ENCODE measurements at regions not wholly inside any gene's neighbourhood (a gene's known extent, or its start where the extent isn't known, plus 50 kb on each side); places are given as distances from the start of the nearest gene placed in this dataset.

GRCh38 chr15:36527235-36528162 lies 51.9 kb upstream of the CDIN1 start:
- DNase-seq, result no peak
- Histone ChIP-seq H3K9me3 (ENCODE audit: control extremely low read depth in 1 of 5, control insufficient read depth in 4 of 5, insufficient read depth in 2 of 5, low read depth in 1 of 5, low read length in 4 of 5) (no peaks in the 10 kb centered on the region), H3K36me3 (ENCODE audit: control insufficient read depth in 4 of 4, insufficient read depth in 4 of 4, low read length in 3 of 4) (no peaks in the 10 kb centered on the region), H3K27ac (ENCODE audit: insufficient read depth in 1 of 2, low read depth in 1 of 2, low read length in 2 of 2, poor library complexity in 1 of 2, severe bottlenecking in 2 of 2) (no peak overlapping the region), H3K4me1 (ENCODE audit: control extremely low read depth in 1 of 4, control insufficient read depth in 4 of 4, insufficient read depth in 4 of 4, low read length in 3 of 4) (no peaks in the 10 kb centered on the region), H3K27me3 (replicated peaks in 2 of 5; ENCODE audit: control insufficient read depth in 4 of 5, insufficient read depth in 5 of 5, low read length in 4 of 5) (peaks cover 0 to 8% (median 3%) of the 10 kb centered on the region in 5 experiments), H3K4me3 (ENCODE audit: control insufficient read depth in 1 of 7, extremely low read depth in 1 of 7, insufficient read depth in 4 of 7, low read depth in 2 of 7, low read length in 6 of 7) (no peak overlapping the region)
- WGBS (ENCODE audit: insufficient coverage), result 64% methylated on average over 5 of the region's 9 CpGs
- ChIA-PET CTCF (interaction anchor here (0.6 kb wide), 1 partner anchor 14 kb away, joined by 3 read pairs; no protein-coding TSS in a partner anchor), POLR2A (no interaction called here)

GRCh38 chr15:36529296-36530011 lies 50.0 kb upstream of the CDIN1 start:
- no peak for DNase-seq
- POLR2A ChIA-PET, result no interaction called here
- Histone ChIP-seq H3K27ac (ENCODE audit: insufficient read depth in 1 of 2, low read depth in 1 of 2, low read length in 2 of 2, poor library complexity in 1 of 2, severe bottlenecking in 2 of 2) (no peak overlapping the region), H3K9me3 (ENCODE audit: control extremely low read depth in 1 of 5, control insufficient read depth in 4 of 5, insufficient read depth in 2 of 5, low read depth in 1 of 5, low read length in 4 of 5) (no peaks in the 10 kb centered on the region), H3K4me1 (ENCODE audit: control extremely low read depth in 1 of 4, control insufficient read depth in 4 of 4, insufficient read depth in 4 of 4, low read length in 3 of 4) (no peaks in the 10 kb centered on the region), H3K36me3 (ENCODE audit: control insufficient read depth in 4 of 4, insufficient read depth in 4 of 4, low read length in 3 of 4) (no peaks in the 10 kb centered on the region), H3K4me3 (ENCODE audit: control insufficient read depth in 1 of 7, extremely low read depth in 1 of 7, insufficient read depth in 4 of 7, low read depth in 2 of 7, low read length in 6 of 7) (no peak overlapping the region), H3K27me3 (replicated peaks in 2 of 5; ENCODE audit: control insufficient read depth in 4 of 5, insufficient read depth in 5 of 5, low read length in 4 of 5) (peaks cover 0 to 8% (median 3%) of the 10 kb centered on the region in 5 experiments)
- CTCF ChIA-PET, result no interaction called here
- 75% methylated on average over 6 of the region's 7 CpGs for WGBS (ENCODE audit: insufficient coverage)

Measured in common myeloid progenitor, CD34-positive (primary cell).